Caco-2 (cell line): ENCODE measurements at regions not wholly inside any gene's neighbourhood (a gene's known extent, or its start where the extent isn't known, plus 50 kb on each side); places are given as distances from the start of the nearest gene placed in this dataset.

ENCODE experiments used
- BruUV-seq: library from RNA; stranded (reverse); fragments of 400-500 nt; replicated peaks from 2 replicates; lab custom pipeline; 2021; lab: Mats Ljungman, UMichigan
- CTCF ChIA-PET: fragments of 300-600 bp; sonication (Branson Sonifier 250); formaldehyde crosslinking; loops from one replicate; lab custom pipeline; 2022; ENCODE audit warnings: antibody characterized with exemption; lab: Charles Lee
- POLR2A ChIA-PET: fragments of 300-600 bp; sonication (Branson Sonifier 250); formaldehyde crosslinking; loops from one replicate; lab custom pipeline; 2022; ENCODE audit warnings: antibody characterized with exemption; lab: Charles Lee
- DNase-seq, 2 experiments: peaks; one replicate each; pipeline versions ENCODE4 v3.0.0 to v3.0.0-alpha.2; 2020 to 2022
- H3K27me3 ChIP-seq: replicated peaks from 2 replicates; pipeline ENCODE4 v1.6.0; 2011; ENCODE audit warnings: low read length; ENCODE audit not compliant: control insufficient read depth, insufficient read depth
- H3K36me3 ChIP-seq: 2 replicates; pipeline ENCODE4 v1.5.1; 2011; ENCODE audit warnings: low read length; ENCODE audit not compliant: control insufficient read depth, insufficient read depth
- H3K4me1 ChIP-seq: fragments of 250-450 bp; sonication (Bioruptor Pico); 2 replicates; pipeline ENCODE4 v1.5.1; 2020; ENCODE audit warnings: mild to moderate bottlenecking
- H3K4me3 ChIP-seq: 2 replicates; pipeline ENCODE4 v1.5.1; 2011; ENCODE audit warnings: low read depth, mild to moderate bottlenecking, control low read depth, low read length
- H3K9me3 ChIP-seq: fragments of 250-450 bp; sonication (Bioruptor Pico); 2 replicates; pipeline ENCODE4 v1.5.1; 2020; ENCODE audit warnings: mild to moderate bottlenecking, moderate library complexity
- H3K27ac Mint-ChIP-seq: one replicate; pipeline ENCODE4 v1.8.0; 2022; ENCODE audit warnings: mixed read lengths; ENCODE audit not compliant: unreplicated experiment
- H3K27me3 Mint-ChIP-seq: one replicate; pipeline ENCODE4 v1.8.0; 2022; ENCODE audit warnings: mixed read lengths; ENCODE audit not compliant: insufficient read depth, unreplicated experiment
- H3K36me3 Mint-ChIP-seq: one replicate; pipeline ENCODE4 v1.8.0; 2022; ENCODE audit warnings: mild to moderate bottlenecking, mixed read lengths; ENCODE audit not compliant: insufficient read depth, unreplicated experiment
- H3K4me1 Mint-ChIP-seq: one replicate; pipeline ENCODE4 v1.8.0; 2022; ENCODE audit warnings: low read depth, mixed read lengths; ENCODE audit not compliant: unreplicated experiment
- H3K4me3 Mint-ChIP-seq: one replicate; pipeline ENCODE4 v1.8.0; 2022; ENCODE audit warnings: mild to moderate bottlenecking, moderate library complexity, mixed read lengths; ENCODE audit not compliant: unreplicated experiment
- H3K9me3 Mint-ChIP-seq: one replicate; pipeline ENCODE4 v1.8.0; 2022; ENCODE audit warnings: mixed read lengths; ENCODE audit not compliant: unreplicated experiment
- CTCF ChIP-seq, 2 experiments: fragments of 200-600 bp in 1 of 2; IDR thresholded peaks; 1 replicate in 1 of 2; 2 replicates in 1 of 2; pipeline versions ENCODE4 v1.5.1 to v1.8.0; 2011 to 2022; ENCODE audit warnings: antibody characterized with exemption in 1 of 2, control low read depth in 1 of 2, inconsistent platforms in 1 of 2, low read depth in 1 of 2, low read length in 1 of 2, mild to moderate bottlenecking in 1 of 2, moderate library complexity in 1 of 2; ENCODE audit not compliant: insufficient read depth in 1 of 2, severe bottlenecking in 1 of 2, unreplicated experiment in 1 of 2
- intact Hi-C: fragments of 100-400 bp; cut with micrococcal nuclease; formaldehyde crosslinking; loops from one replicate; pipeline ENCODE4 v1.10.0; 2022; ENCODE audit not compliant: unreplicated experiment

DNA sequence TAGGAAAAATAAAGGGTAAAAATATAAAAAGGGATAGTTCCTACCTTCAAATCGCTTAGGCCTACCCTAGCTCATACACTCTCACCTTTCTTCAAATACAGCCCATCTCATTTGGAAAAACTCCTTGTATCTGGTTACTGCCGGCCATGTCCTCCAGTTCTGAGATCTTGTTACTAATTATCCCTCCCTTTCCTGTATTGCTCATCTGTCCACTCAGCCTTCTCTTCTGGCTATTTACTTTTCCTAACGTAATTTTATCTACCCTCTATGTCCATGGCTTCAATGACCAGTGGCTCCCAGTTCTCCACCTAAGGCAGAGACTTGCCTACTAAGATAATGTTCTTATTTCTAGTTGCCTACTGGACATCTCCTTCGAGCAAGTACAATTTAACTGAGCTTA lies 342.9 kb upstream of the ACVR2A start:
- TF ChIP-seq CTCF (IDR thresholded peaks at IDR 0.05; ENCODE audit: insufficient read depth in 1 of 2, low read depth in 1 of 2, low read length in 1 of 2, severe bottlenecking in 1 of 2, unreplicated experiment in 1 of 2): no peak
- Histone ChIP-seq H3K4me1 (no peaks in the 10 kb centered on the region), H3K27me3 (no peaks in the 10 kb centered on the region), H3K4me3 (no peak overlapping the region), H3K9me3 (no peaks in the 10 kb centered on the region), H3K36me3 (no peaks in the 10 kb centered on the region)
- Mint-ChIP-seq H3K9me3 (no peaks in the 10 kb centered on the region), H3K27me3 (no peaks in the 10 kb centered on the region), H3K4me1 (no peaks in the 10 kb centered on the region), H3K4me3 (no peak overlapping the region), H3K27ac (no peak overlapping the region), H3K36me3 (no peaks in the 10 kb centered on the region)
- no peak for DNase-seq
- CTCF ChIA-PET: no interaction called here
- POLR2A ChIA-PET: no interaction called here
- intact Hi-C loops: no loop called here
- no TSS peak for BruUV-seq

GRCh38 chr2:147500819-147501395 lies 343.9 kb upstream of the ACVR2A start:
- no peaks in the 10 kb centered on the region for H3K36me3 Mint-ChIP-seq
- no TSS peak for BruUV-seq
- CTCF ChIA-PET: no interaction called here

GRCh38 chr2:147500229-147500628 lies 344.6 kb upstream of the ACVR2A start:
- TF ChIP-seq CTCF (IDR thresholded peaks at IDR 0.05; ENCODE audit: insufficient read depth in 1 of 2, low read depth in 1 of 2, low read length in 1 of 2, severe bottlenecking in 1 of 2, unreplicated experiment in 1 of 2): no peak
- intact Hi-C loops: no loop called here
- Mint-ChIP-seq H3K36me3 (no peaks in the 10 kb centered on the region), H3K4me3 (no peak overlapping the region), H3K4me1 (no peaks in the 10 kb centered on the region), H3K9me3 (no peaks in the 10 kb centered on the region), H3K27ac (no peak overlapping the region), H3K27me3 (no peaks in the 10 kb centered on the region)
- Histone ChIP-seq H3K36me3 (no peaks in the 10 kb centered on the region), H3K9me3 (no peaks in the 10 kb centered on the region), H3K4me1 (no peaks in the 10 kb centered on the region), H3K27me3 (no peaks in the 10 kb centered on the region), H3K4me3 (no peak overlapping the region)
- ChIA-PET POLR2A (no interaction called here), CTCF (no interaction called here)
- no peak for DNase-seq
- no TSS peak for BruUV-seq

More at GRCh38 chr2:147500819-147501395, 343.9 kb upstream of the ACVR2A start:
- Mint-ChIP-seq H3K4me3 (no peak overlapping the region), H3K27ac (no peak overlapping the region), H3K27me3 (no peaks in the 10 kb centered on the region), H3K9me3 (no peaks in the 10 kb centered on the region), H3K4me1 (no peaks in the 10 kb centered on the region)
- intact Hi-C loops: no loop called here
- DNase-seq: no peak
- Histone ChIP-seq H3K27me3 (no peaks in the 10 kb centered on the region), H3K4me3 (no peak overlapping the region), H3K9me3 (no peaks in the 10 kb centered on the region), H3K36me3 (no peaks in the 10 kb centered on the region), H3K4me1 (no peaks in the 10 kb centered on the region)
- TF ChIP-seq CTCF (IDR thresholded peaks at IDR 0.05; ENCODE audit: insufficient read depth in 1 of 2, low read depth in 1 of 2, low read length in 1 of 2, severe bottlenecking in 1 of 2, unreplicated experiment in 1 of 2): no peak
- POLR2A ChIA-PET: no interaction called here
